Gastroesophageal sphincter (tissue), 4 donors: ENCODE measurements at regions not wholly inside any gene's neighbourhood (a gene's known extent, or its start where the extent isn't known, plus 50 kb on each side); places are given as distances from the start of the nearest gene placed in this dataset.
A peak's percentile ranks its signal among the peaks of the same experiment; 100 is the strongest.

Source experiments
- ATAC-seq: fragments of 150-250 bp; one replicate; pipeline ENCODE4 v1.9.1; 2016; ENCODE audit warnings: mild to moderate bottlenecking, moderate library complexity
- H3K27ac ChIP-seq, 4 donors: fragments of 200-600 bp; sonication (generic) in 3 of 4; 1 replicate in 3 of 4; 2 replicates in 1 of 4; pipeline ENCODE4 v1.5.1; 2016 to 2019
- H3K27me3 ChIP-seq: fragments of 200-600 bp; sonication (generic); one replicate; pipeline ENCODE4 v1.5.1; 2019
- H3K36me3 ChIP-seq, 2 donors: fragments of 200-600 bp; sonication (generic); one replicate each; pipeline ENCODE4 v1.5.1; 2019; ENCODE audit warnings: control low read depth in 1 of 2
- H3K4me1 ChIP-seq, 3 donors: fragments of 200-600 bp; sonication (generic); 1 replicate in 2 of 3; 2 replicates in 1 of 3; pipeline ENCODE4 v1.5.1; 2016 to 2019; ENCODE audit warnings: control low read depth in 2 of 3
- H3K4me3 ChIP-seq, 2 donors: fragments of 200-600 bp; sonication (generic); one replicate each; pipeline ENCODE4 v1.5.1; 2019; ENCODE audit warnings: mild to moderate bottlenecking in 1 of 2, moderate library complexity in 1 of 2
- H3K9me3 ChIP-seq, 3 donors: fragments of 200-600 bp; sonication (generic); one replicate each; pipeline ENCODE4 v1.5.1; 2017 to 2019; ENCODE audit warnings: control low read depth in 2 of 3
- CTCF ChIP-seq, 4 experiments: fragments of 200-600 bp in 2 of 4; fragments of 450-650 bp in 2 of 4; sonication (generic) in 1 of 4; IDR thresholded peaks; one replicate each; pipeline ENCODE4 v1.5.1; 2017 to 2019; ENCODE audit warnings: antibody characterized with exemption in 4 of 4, mild to moderate bottlenecking in 2 of 4, moderate library complexity in 2 of 4
- EP300 ChIP-seq: sonication (generic); formaldehyde crosslinking; IDR thresholded peaks from one replicate; pipeline ENCODE4 v1.6.1; 2017; ENCODE audit warnings: antibody characterized with exemption, mild to moderate bottlenecking
- POLR2A ChIP-seq, 2 donors: fragments of 450-650 bp; IDR thresholded peaks; one replicate each; pipeline ENCODE4 v1.6.1; 2017; ENCODE audit warnings: antibody characterized with exemption in 2 of 2, mild to moderate bottlenecking in 2 of 2, moderate library complexity in 1 of 2
- POLR2AphosphoS5 ChIP-seq: sonication (generic); formaldehyde crosslinking; IDR thresholded peaks from one replicate; pipeline ENCODE4 v1.6.1; 2017; ENCODE audit warnings: antibody characterized with exemption
- WGBS, 2 donors: methylation state at CpG; one replicate each; pipeline ENCODE4 v1.1.5; 2018; ENCODE audit warnings: low coverage in 1 of 2; 5-methylcytosine and 5-hydroxymethylcytosine counted together

- H3K4me1 ChIP-seq: peaks cover 0 to 15% (median 8%) of the 10 kb centered on the region in 3 donors
- TF ChIP-seq POLR2AphosphoS5 (no peak), POLR2A (IDR thresholded peaks at IDR 0.05) (no peak), CTCF (IDR thresholded peaks at IDR 0.05) (no peak), EP300 (no peak)
- no peaks in the 10 kb centered on the region for H3K36me3 ChIP-seq
- H3K27ac ChIP-seq: peak overlapping the region in 2 of 4 donors; percentile 39 to 69
- 8 to 70% methylated on average over 5 of the region's 13 CpGs for WGBS, 2 donors
- no peak for ATAC-seq
- peaks cover 23% of the 10 kb centered on the region for H3K27me3 ChIP-seq
- no peaks in the 10 kb centered on the region for H3K9me3 ChIP-seq
- peak overlapping the region; percentile 24 to 57 for H3K4me3 ChIP-seq
Observed at GRCh38 chr16:50467559-50467942, 80.6 kb upstream of the NKD1 start.

GRCh38 chr16:50466170-50466569, 82.0 kb upstream of the NKD1 start:
- TF ChIP-seq CTCF (IDR thresholded peaks at IDR 0.05) (no peak), POLR2A (IDR thresholded peaks at IDR 0.05) (no peak), POLR2AphosphoS5 (no peak), EP300 (no peak)
- Histone ChIP-seq H3K4me3 (no peak overlapping the region), H3K36me3 (no peaks in the 10 kb centered on the region), H3K27ac (no peak overlapping the region), H3K4me1 (peaks cover 0 to 15% (median 8%) of the 10 kb centered on the region in 3 donors), H3K27me3 (peaks cover 32% of the 10 kb centered on the region), H3K9me3 (no peaks in the 10 kb centered on the region)
- ATAC-seq: no peak
- WGBS, 2 donors: 100% methylated on average over 1 of the region's 2 CpGs

- Histone ChIP-seq H3K9me3 (no peaks in the 10 kb centered on the region), H3K27me3 (peaks cover 36% of the 10 kb centered on the region), H3K27ac (no peak overlapping the region), H3K4me3 (no peak overlapping the region), H3K36me3 (no peaks in the 10 kb centered on the region), H3K4me1 (peaks cover 0 to 15% (median 8%) of the 10 kb centered on the region in 3 donors)
- ATAC-seq: no peak
- 82 to 100% methylated on average over 2 to 5 of the region's 16 CpGs for WGBS, 2 donors
- TF ChIP-seq CTCF (IDR thresholded peaks at IDR 0.05) (no peak), POLR2A (IDR thresholded peaks at IDR 0.05) (no peak), EP300 (no peak), POLR2AphosphoS5 (no peak)
Observed at GRCh38 chr16:50464325-50465290, 83.6 kb upstream of the NKD1 start.

- H3K27ac ChIP-seq: no peak overlapping the region
- 80 to 89% methylated on average over 2 to 3 of the region's 3 CpGs for WGBS, 2 donors
- TF ChIP-seq POLR2A (IDR thresholded peaks at IDR 0.05) (no peak), EP300 (no peak), CTCF (IDR thresholded peaks at IDR 0.05) (no peak), POLR2AphosphoS5 (no peak)
- H3K27me3 ChIP-seq: peaks cover 28% of the 10 kb centered on the region
- no peaks in the 10 kb centered on the region for H3K36me3 ChIP-seq
- ATAC-seq: no peak
- H3K9me3 ChIP-seq: no peaks in the 10 kb centered on the region
- peaks cover 0 to 14% (median 8%) of the 10 kb centered on the region in 3 donors for H3K4me1 ChIP-seq
- no peak overlapping the region for H3K4me3 ChIP-seq
Observed at GRCh38 chr16:50463581-50464324, 84.4 kb upstream of the NKD1 start.
